Smooth muscle cell (in vitro differentiated cells): ENCODE measurements at regions not wholly inside any gene's neighbourhood (a gene's known extent, or its start where the extent isn't known, plus 50 kb on each side); places are given as distances from the start of the nearest gene placed in this dataset.
A peak's percentile ranks its signal among the peaks of the same experiment; 100 is the strongest.

Source experiments
- DNase-seq: peaks from one replicate; lab custom pipeline; 2025; ENCODE audit not compliant: unreplicated experiment; lab: John Stamatoyannopoulos, UW
- H2AFZ ChIP-seq: fragments of 200-600 bp; sonication (generic); 2 replicates; pipeline ENCODE4 v1.6.0; 2016; ENCODE audit warnings: antibody characterized with exemption, low read depth, mild to moderate bottlenecking
- H3F3A ChIP-seq: fragments of 200-600 bp; sonication (generic); 2 replicates; pipeline ENCODE4 v1.6.0; 2017; ENCODE audit warnings: antibody characterized with exemption, low read depth
- H3K27ac ChIP-seq: fragments of 200-600 bp; sonication (generic); 2 replicates; pipeline ENCODE4 v1.5.1; 2016; ENCODE audit warnings: low read depth, mild to moderate bottlenecking
- H3K27me3 ChIP-seq: fragments of 200-600 bp; sonication (generic); 2 replicates; pipeline ENCODE4 v1.6.1; 2016; ENCODE audit warnings: low read depth, mild to moderate bottlenecking
- H3K36me3 ChIP-seq: fragments of 200-600 bp; sonication (generic); 2 replicates; pipeline ENCODE4 v1.5.1; 2016; ENCODE audit warnings: low read depth
- H3K4me1 ChIP-seq: fragments of 200-600 bp; sonication (generic); 2 replicates; pipeline ENCODE4 v1.5.1; 2016; ENCODE audit warnings: low read depth
- H3K4me2 ChIP-seq: fragments of 200-600 bp; sonication (generic); 2 replicates; pipeline ENCODE4 v1.6.0; 2016; ENCODE audit warnings: mild to moderate bottlenecking
- H3K4me3 ChIP-seq: fragments of 200-600 bp; sonication (generic); 2 replicates; pipeline ENCODE4 v1.5.1; 2016; ENCODE audit warnings: mild to moderate bottlenecking
- H3K79me2 ChIP-seq: fragments of 200-600 bp; sonication (generic); 2 replicates; pipeline ENCODE4 v1.6.0; 2016; ENCODE audit warnings: low read depth, mild to moderate bottlenecking
- H3K9ac ChIP-seq: fragments of 200-600 bp; sonication (generic); 2 replicates; pipeline ENCODE4 v1.6.0; 2016; ENCODE audit warnings: low read depth
- H3K9me3 ChIP-seq: fragments of 200-600 bp; sonication (generic); replicated peaks from 2 replicates; pipeline ENCODE4 v1.5.1; 2016; ENCODE audit warnings: low read depth
- H4K20me1 ChIP-seq: fragments of 200-600 bp; sonication (generic); 2 replicates; pipeline ENCODE4 v1.6.0; 2016; ENCODE audit warnings: low read depth
- WGBS: methylation state at CpG from one replicate; pipeline ENCODE4 v1.1.7; 2016; ENCODE audit warnings: low lambda C conversion rate; 5-methylcytosine and 5-hydroxymethylcytosine counted together
- TF ChIP-seq, protein P1 (sequence below): fragments of 200-600 bp; sonication (generic); IDR thresholded peaks from 2 replicates; pipeline ENCODE4 v1.5.1; 2017; ENCODE audit warnings: borderline replicate concordance, mild to moderate bottlenecking, antibody characterized with exemption; ENCODE audit not compliant: insufficient read depth, poor library complexity, severe bottlenecking

DNA sequence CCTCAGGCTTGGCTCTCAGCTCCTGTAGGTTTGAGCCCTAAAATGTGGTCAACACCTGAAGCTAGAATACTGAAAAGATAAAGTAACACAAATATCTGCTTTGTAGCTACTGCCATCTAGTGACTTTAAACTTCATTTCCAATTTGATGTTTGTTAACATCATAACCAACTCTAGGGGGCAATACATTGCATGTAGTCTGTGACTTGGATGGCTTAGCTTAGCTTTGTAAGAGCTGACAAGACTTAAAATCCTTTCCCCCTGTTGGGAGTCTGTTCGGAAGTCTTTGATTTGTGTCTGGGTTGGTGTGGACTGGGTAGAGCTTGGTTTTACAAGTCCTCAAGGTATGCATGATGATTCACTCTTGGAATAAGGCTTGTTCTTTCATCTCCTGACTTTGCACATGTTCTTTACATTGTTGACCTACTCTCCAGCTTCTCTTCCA lies 51.7 kb downstream of the SCN11A start:
- H2AFZ ChIP-seq: no peak overlapping the region
- 4% methylated on average over 1 of the region's 1 CpG for WGBS
- no peak overlapping the region for H3K27ac ChIP-seq
- no peaks in the 10 kb centered on the region for H3K79me2 ChIP-seq
- no peak overlapping the region for H3K4me2 ChIP-seq
- no peak for DNase-seq
- H3K4me3 ChIP-seq: no peak overlapping the region
- no peaks in the 10 kb centered on the region for H4K20me1 ChIP-seq
- H3K9ac ChIP-seq: no peak overlapping the region
- no peaks in the 10 kb centered on the region for H3K36me3 ChIP-seq
- H3K27me3 ChIP-seq: no peaks in the 10 kb centered on the region
- no peaks in the 10 kb centered on the region for H3K4me1 ChIP-seq
- H3K9me3 ChIP-seq: no peaks in the 10 kb centered on the region
- TF ChIP-seq, protein P1, sequence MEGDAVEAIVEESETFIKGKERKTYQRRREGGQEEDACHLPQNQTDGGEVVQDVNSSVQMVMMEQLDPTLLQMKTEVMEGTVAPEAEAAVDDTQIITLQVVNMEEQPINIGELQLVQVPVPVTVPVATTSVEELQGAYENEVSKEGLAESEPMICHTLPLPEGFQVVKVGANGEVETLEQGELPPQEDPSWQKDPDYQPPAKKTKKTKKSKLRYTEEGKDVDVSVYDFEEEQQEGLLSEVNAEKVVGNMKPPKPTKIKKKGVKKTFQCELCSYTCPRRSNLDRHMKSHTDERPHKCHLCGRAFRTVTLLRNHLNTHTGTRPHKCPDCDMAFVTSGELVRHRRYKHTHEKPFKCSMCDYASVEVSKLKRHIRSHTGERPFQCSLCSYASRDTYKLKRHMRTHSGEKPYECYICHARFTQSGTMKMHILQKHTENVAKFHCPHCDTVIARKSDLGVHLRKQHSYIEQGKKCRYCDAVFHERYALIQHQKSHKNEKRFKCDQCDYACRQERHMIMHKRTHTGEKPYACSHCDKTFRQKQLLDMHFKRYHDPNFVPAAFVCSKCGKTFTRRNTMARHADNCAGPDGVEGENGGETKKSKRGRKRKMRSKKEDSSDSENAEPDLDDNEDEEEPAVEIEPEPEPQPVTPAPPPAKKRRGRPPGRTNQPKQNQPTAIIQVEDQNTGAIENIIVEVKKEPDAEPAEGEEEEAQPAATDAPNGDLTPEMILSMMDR: peak; percentile 69
- H3F3A ChIP-seq: no peaks in the 10 kb centered on the region

DNA sequence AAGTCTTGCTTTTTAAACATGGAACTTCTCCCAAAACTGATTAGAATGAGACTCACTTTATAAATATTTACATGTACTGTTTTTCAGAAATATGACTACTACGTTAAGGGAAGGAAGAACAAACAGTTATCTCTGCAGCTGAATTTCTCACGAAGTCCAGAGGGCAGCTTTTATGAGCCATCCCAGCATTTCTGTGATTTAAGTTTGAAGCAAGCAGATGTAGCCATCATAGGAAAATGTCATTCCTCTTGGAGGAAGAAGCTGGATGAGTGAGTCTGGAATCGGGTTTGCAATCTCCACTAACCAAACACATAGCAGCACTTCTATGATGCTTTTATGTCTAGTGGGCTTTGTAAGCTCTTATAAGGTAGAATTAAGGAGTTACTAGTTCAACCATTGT lies 53.7 kb downstream of the SCN11A start:
- Histone ChIP-seq H3K4me3 (no peak overlapping the region), H3K4me1 (no peaks in the 10 kb centered on the region), H3K9ac (no peak overlapping the region), H2AFZ (no peak overlapping the region), H3K4me2 (no peak overlapping the region), H4K20me1 (no peaks in the 10 kb centered on the region), H3K27me3 (no peaks in the 10 kb centered on the region), H3K36me3 (no peaks in the 10 kb centered on the region), H3F3A (no peaks in the 10 kb centered on the region), H3K79me2 (no peaks in the 10 kb centered on the region), H3K9me3 (no peaks in the 10 kb centered on the region), H3K27ac (no peak overlapping the region)
- no peak for DNase-seq
- WGBS: 34% methylated on average over 3 of the region's 3 CpGs
- TF ChIP-seq, protein P1: no peak

DNA sequence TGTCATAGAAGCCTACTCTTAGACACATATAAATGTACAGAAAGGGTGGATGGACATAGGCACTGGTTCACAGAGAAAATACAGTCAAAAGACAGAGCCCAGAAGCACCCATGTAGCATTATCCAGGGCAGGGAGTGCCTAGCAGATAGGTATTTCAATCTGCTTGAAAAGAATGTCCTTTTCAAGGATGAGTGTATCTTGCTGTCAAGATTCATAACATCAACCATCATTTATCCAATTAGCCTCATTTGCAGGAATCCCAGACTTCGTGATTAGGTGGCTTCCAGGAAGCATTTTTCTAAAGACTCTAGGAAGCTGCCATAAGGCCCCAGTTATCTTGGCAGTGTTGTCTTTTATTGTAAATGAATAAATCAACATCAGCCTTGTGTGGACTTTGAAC lies 55.6 kb downstream of the SCN11A start:
- H2AFZ ChIP-seq: no peak overlapping the region
- no peak overlapping the region for H3K4me2 ChIP-seq
- DNase-seq: no peak
- WGBS: 93% methylated on average over 1 of the region's 1 CpG
- H4K20me1 ChIP-seq: no peaks in the 10 kb centered on the region
- no peaks in the 10 kb centered on the region for H3F3A ChIP-seq
- no peaks in the 10 kb centered on the region for H3K4me1 ChIP-seq
- H3K36me3 ChIP-seq: no peaks in the 10 kb centered on the region
- no peak overlapping the region for H3K4me3 ChIP-seq
- H3K27me3 ChIP-seq: no peaks in the 10 kb centered on the region
- TF ChIP-seq, protein P1: no peak
- no peaks in the 10 kb centered on the region for H3K79me2 ChIP-seq
- no peak overlapping the region for H3K9ac ChIP-seq
- H3K27ac ChIP-seq: no peak overlapping the region
- H3K9me3 ChIP-seq: no peaks in the 10 kb centered on the region

DNA sequence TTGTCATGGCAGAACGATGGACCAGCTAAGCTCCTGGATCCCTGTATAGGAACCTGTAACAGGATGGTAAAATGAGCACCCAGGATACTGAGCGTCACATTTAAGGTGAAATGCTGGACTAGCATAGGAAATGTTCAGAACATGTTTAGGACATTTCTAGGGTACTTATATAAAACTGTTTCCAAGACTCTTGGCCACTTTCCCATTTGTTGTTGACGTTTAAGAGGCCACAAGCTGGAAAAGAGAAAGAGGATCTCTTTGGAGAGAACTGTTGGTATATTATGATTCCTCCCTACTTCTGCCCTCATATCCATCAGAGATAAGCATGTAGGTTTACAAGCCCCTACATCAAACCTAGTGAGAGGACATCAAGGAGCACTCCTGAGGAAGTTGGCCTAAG lies 57.5 kb downstream of the SCN11A start:
- Histone ChIP-seq H3K4me1 (peaks cover 11% of the 10 kb centered on the region), H3F3A (no peaks in the 10 kb centered on the region), H3K9ac (no peak overlapping the region), H3K4me3 (no peak overlapping the region), H3K36me3 (no peaks in the 10 kb centered on the region), H4K20me1 (no peaks in the 10 kb centered on the region), H3K27ac (no peak overlapping the region), H3K4me2 (no peak overlapping the region), H2AFZ (no peak overlapping the region), H3K27me3 (no peaks in the 10 kb centered on the region), H3K9me3 (no peaks in the 10 kb centered on the region), H3K79me2 (no peaks in the 10 kb centered on the region)
- DNase-seq: no peak
- 90% methylated on average over 3 of the region's 3 CpGs for WGBS
- TF ChIP-seq, protein P1: no peak
